HG02870 (cell line): ENCODE measurements at regions not wholly inside any gene's neighbourhood (a gene's known extent, or its start where the extent isn't known, plus 50 kb on each side); places are given as distances from the start of the nearest gene placed in this dataset.

Source experiments
- ATAC-seq: cut with Tn5 transposase; IDR thresholded peaks from one replicate; pipeline ENCODE4 v1.9.1; 2021; ENCODE audit warnings: mild to moderate bottlenecking, moderate library complexity; ENCODE audit not compliant: unreplicated experiment

GRCh38 chr18:43213816-43214215, 63.5 kb downstream of the SYT4 start:
- no peak for ATAC-seq

- ATAC-seq, result no peak
These were observed 66.2 kb downstream of the SYT4 start for GRCh38 chr18:43211059-43211458.

- no peak for ATAC-seq
These were observed 79.9 kb upstream of the RIT2 start for GRCh38 chr18:43195421-43195820.

- no peak for ATAC-seq
These were observed 77.9 kb upstream of the RIT2 start for GRCh38 chr18:43193336-43193735.

- peak; percentile 91 for ATAC-seq
These were observed 76.9 kb upstream of the RIT2 start for GRCh38 chr18:43192408-43192807.

- no peak for ATAC-seq
These were observed 66.2 kb upstream of the RIT2 start for GRCh38 chr18:43181711-43182110.

GRCh38 chr18:43180814-43181213, 65.3 kb upstream of the RIT2 start:
- no peak for ATAC-seq

GRCh38 chr18:43175257-43175656, 59.8 kb upstream of the RIT2 start:
- no peak for ATAC-seq

- no peak for ATAC-seq
These were observed 55.1 kb upstream of the RIT2 start for GRCh38 chr18:43170586-43170985.
